ENCODE measurements at regions not wholly inside any gene's neighbourhood (a gene's known extent, or its start where the extent isn't known, plus 50 kb on each side); places are given as distances from the start of the nearest gene placed in this dataset.

GRCh38 chr10:3350205-3350604, 177.6 kb upstream of the PITRM1 start:
- no peaks in the 10 kb centered on the region for H3K36me3 ChIP-seq
- H3K27ac ChIP-seq, result no peak overlapping the region
- TF ChIP-seq CTCF (IDR thresholded peaks at IDR 0.05), result no peak
- TF ChIP-seq POLR2A (IDR thresholded peaks at IDR 0.05), result no peak
- WGBS, 4 donors, result 92 to 96% (median 94%) methylated on average over 11 of the region's 11 CpGs
- H3K4me3 ChIP-seq, result no peak overlapping the region
- peaks cover 0 to 9% (median 0%) of the 10 kb centered on the region in 12 donors for H3K4me1 ChIP-seq
- DNase-seq, result no peak
- no peak for ATAC-seq
- H3K9me3 ChIP-seq, result no peaks in the 10 kb centered on the region
- intact Hi-C loops (cut with DNase I), result no loop called here
- no peaks in the 10 kb centered on the region for H3K27me3 ChIP-seq

- 94 to 97% (median 97%) methylated on average over 6 of the region's 6 CpGs for WGBS, 4 donors
- no peak overlapping the region for H3K4me3 ChIP-seq
- no peaks in the 10 kb centered on the region for H3K9me3 ChIP-seq
- no peaks in the 10 kb centered on the region for H3K36me3 ChIP-seq
- intact Hi-C loops (cut with DNase I), result no loop called here
- H3K27ac ChIP-seq, result no peak overlapping the region
- H3K4me1 ChIP-seq, result peaks cover 0 to 8% (median 0%) of the 10 kb centered on the region in 12 donors
- ATAC-seq, result no peak
- no peak for DNase-seq
- no peaks in the 10 kb centered on the region for H3K27me3 ChIP-seq
- TF ChIP-seq POLR2A (IDR thresholded peaks at IDR 0.05) (no peak), CTCF (IDR thresholded peaks at IDR 0.05) (no peak)
These were observed 176.0 kb upstream of the PITRM1 start for GRCh38 chr10:3348564-3348963.

- Histone ChIP-seq H3K27me3 (no peaks in the 10 kb centered on the region), H3K4me1 (no peaks in the 10 kb centered on the region), H3K4me3 (no peak overlapping the region), H3K9me3 (no peaks in the 10 kb centered on the region), H3K36me3 (no peaks in the 10 kb centered on the region), H3K27ac (no peak overlapping the region)
- 73 to 77% (median 77%) methylated on average over 10 to 12 of the region's 12 CpGs for WGBS, 4 donors
- DNase-seq (no peak), ATAC-seq (no peak)
- intact Hi-C loops (cut with DNase I), result no loop called here
- TF ChIP-seq CTCF (IDR thresholded peaks at IDR 0.05) (no peak), POLR2A (IDR thresholded peaks at IDR 0.05) (no peak)
These were observed 175.0 kb upstream of the PITRM1 start for GRCh38 chr10:3347413-3348182.

DNA sequence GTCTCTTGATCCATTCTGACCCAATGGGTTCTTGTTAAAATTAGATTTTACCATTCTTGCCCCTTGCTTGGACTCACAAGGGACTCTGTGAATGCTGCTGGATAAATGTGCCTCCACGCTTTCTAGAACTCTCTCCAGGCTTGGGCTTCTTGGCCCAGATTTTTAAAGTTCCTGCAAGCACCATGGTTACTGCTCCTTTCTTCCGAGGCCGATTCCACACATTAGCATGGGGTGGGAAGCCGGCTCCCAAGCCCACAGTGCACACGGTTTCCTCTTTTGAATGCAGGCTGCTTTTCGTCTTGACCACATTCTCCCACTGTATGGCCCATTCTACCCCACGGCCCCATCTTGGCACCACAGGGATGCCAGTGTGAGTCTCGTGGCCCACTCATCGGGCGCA, 174.3 kb upstream of the PITRM1 start:
- Histone ChIP-seq H3K27ac (no peak overlapping the region), H3K9me3 (no peaks in the 10 kb centered on the region), H3K4me1 (no peaks in the 10 kb centered on the region), H3K27me3 (no peaks in the 10 kb centered on the region), H3K36me3 (no peaks in the 10 kb centered on the region), H3K4me3 (no peak overlapping the region)
- no peak for TF ChIP-seq POLR2A (IDR thresholded peaks at IDR 0.05)
- TF ChIP-seq CTCF (IDR thresholded peaks at IDR 0.05), result no peak
- ATAC-seq (no peak), DNase-seq (no peak)
- intact Hi-C loops (cut with DNase I), result no loop called here
- WGBS, 4 donors, result 90 to 93% (median 92%) methylated on average over 10 of the region's 10 CpGs

Measured in heart left ventricle (tissue), 16 donors.